H1 (cell line): ENCODE measurements at regions not wholly inside any gene's neighbourhood (a gene's known extent, or its start where the extent isn't known, plus 50 kb on each side); places are given as distances from the start of the nearest gene placed in this dataset.

Experiments used
- CTCF ChIA-PET: fragments of 300-600 bp; sonication (Branson Sonifier 250); formaldehyde crosslinking; loops from one replicate; lab custom pipeline; 2021; ENCODE audit not compliant: partially characterized antibody; lab: Charles Lee
- POLR2A ChIA-PET: fragments of 300-600 bp; sonication (Branson Sonifier 250); formaldehyde crosslinking; loops from one replicate; lab custom pipeline; 2021; ENCODE audit warnings: inconsistent platforms; ENCODE audit not compliant: partially characterized antibody; lab: Charles Lee
- DNase-seq, 2 experiments: peaks; one replicate each; pipeline versions ENCODE4 v3.0.0 to v3.0.0-alpha.2; 2010 to 2022; ENCODE audit warnings: low spot score in 2 of 2, low read depth in 1 of 2, mixed read lengths in 1 of 2
- FAIRE-seq: peaks from 2 replicates; lab custom pipeline; 2011; peaks lifted over from hg19 to GRCh38; lab: Jason Lieb, UNC
- H2AFZ ChIP-seq: 2 replicates; pipeline ENCODE4 v1.8.1; 2012; ENCODE audit warnings: low read length, inconsistent platforms
- H2AK5ac ChIP-seq: 2 replicates; pipeline ENCODE4 v1.6.1; 2013; ENCODE audit warnings: low read depth, low read length
- H2BK120ac ChIP-seq: replicated peaks from 2 replicates; pipeline ENCODE3; 2013; ENCODE audit warnings: low read depth, low read length, inconsistent platforms
- H2BK12ac ChIP-seq: 2 replicates; pipeline ENCODE4 v1.6.1; 2013; ENCODE audit warnings: low read depth, low read length
- H2BK15ac ChIP-seq: 2 replicates; pipeline ENCODE4 v1.6.1; 2013; ENCODE audit warnings: low read length
- H2BK20ac ChIP-seq: 2 replicates; pipeline ENCODE4 v1.6.1; 2013; ENCODE audit warnings: low read length
- H2BK5ac ChIP-seq: 2 replicates; pipeline ENCODE4 v1.6.1; 2013; ENCODE audit warnings: low read depth, low read length
- H3K14ac ChIP-seq: 2 replicates; pipeline ENCODE4 v1.6.1; 2013; ENCODE audit warnings: inconsistent platforms; ENCODE audit not compliant: insufficient read length
- H3K18ac ChIP-seq: 2 replicates; pipeline ENCODE4 v1.6.1; 2013; ENCODE audit warnings: low read length; ENCODE audit errors: extremely low read depth
- H3K23ac ChIP-seq: 2 replicates; pipeline ENCODE4 v1.6.1; 2013; ENCODE audit warnings: inconsistent platforms; ENCODE audit not compliant: insufficient read length
- H3K23me2 ChIP-seq: 2 replicates; pipeline ENCODE4 v1.6.1; 2013; ENCODE audit warnings: low read depth, low read length
- H3K27ac ChIP-seq: 2 replicates; pipeline ENCODE4 v1.6.1; 2011; ENCODE audit warnings: low read depth, low read length, inconsistent platforms
- H3K27me3 ChIP-seq, 4 experiments: replicated peaks in 1 of 4; 1 replicate in 1 of 4; 2 replicates in 3 of 4; pipeline versions ENCODE4 v1.6.1 to v1.8.1; 2011 to 2013; ENCODE audit warnings: low read length in 3 of 4, mild to moderate bottlenecking in 3 of 4, inconsistent platforms in 2 of 4, mixed read lengths in 2 of 4, moderate library complexity in 1 of 4; ENCODE audit not compliant: control insufficient read depth in 3 of 4, insufficient read depth in 3 of 4; ENCODE audit errors: extremely low read depth in 1 of 4
- H3K36me3 ChIP-seq, 4 experiments: 2 replicates each; pipeline versions ENCODE4 v1.6.1 to v1.8.1; 2011 to 2013; ENCODE audit warnings: mild to moderate bottlenecking in 4 of 4, low read length in 3 of 4, moderate library complexity in 2 of 4, control low read depth in 1 of 4, inconsistent platforms in 1 of 4; ENCODE audit not compliant: insufficient read depth in 4 of 4, control insufficient read depth in 2 of 4
- H3K4ac ChIP-seq: replicated peaks from 2 replicates; pipeline ENCODE3; 2013; ENCODE audit warnings: low read length, low read depth, mixed read lengths, inconsistent platforms; ENCODE audit not compliant: insufficient read length
- H3K4me1 ChIP-seq, 4 experiments: replicated peaks in 1 of 4; 1 replicate in 1 of 4; 2 replicates in 3 of 4; pipeline versions ENCODE4 v1.6.1 to v1.8.1; 2011 to 2013; ENCODE audit warnings: low read length in 3 of 4, inconsistent platforms in 2 of 4, mixed read lengths in 1 of 4; ENCODE audit not compliant: insufficient read depth in 4 of 4, control insufficient read depth in 3 of 4
- H3K4me2 ChIP-seq, 2 experiments: 2 replicates each; pipeline versions ENCODE4 v1.6.1 to v1.8.1; 2011 to 2013; ENCODE audit warnings: low read depth in 2 of 2, low read length in 2 of 2, control low read depth in 1 of 2, inconsistent platforms in 1 of 2, mild to moderate bottlenecking in 1 of 2; ENCODE audit not compliant: insufficient read depth in 1 of 2
- H3K4me3 ChIP-seq, 4 experiments: fragments of 200-600, 300-600 bp in 1 of 4; sonication (generic), shearing (Covaris generic), sonication (Bioruptor Twin) in 1 of 4; 2 replicates each; pipeline versions ENCODE4 v1.5.1 to v1.8.1; 2011 to 2016; ENCODE audit warnings: low read length in 4 of 4, low read depth in 3 of 4, control low read depth in 2 of 4, inconsistent platforms in 2 of 4, mild to moderate bottlenecking in 2 of 4, mixed read lengths in 1 of 4, moderate library complexity in 1 of 4; ENCODE audit not compliant: insufficient read depth in 2 of 4; ENCODE audit errors: extremely low read depth in 1 of 4
- H3K56ac ChIP-seq: replicated peaks from 2 replicates; pipeline ENCODE3; 2013; ENCODE audit warnings: low read depth, mild to moderate bottlenecking, mixed read lengths, low read length, inconsistent platforms; ENCODE audit not compliant: insufficient read length
- H3K79me1 ChIP-seq: 2 replicates; pipeline ENCODE4 v1.6.1; 2013; ENCODE audit warnings: low read depth, low read length, control low read depth
- H3K79me2 ChIP-seq, 2 experiments: 2 replicates each; pipeline versions ENCODE4 v1.6.1 to v1.8.1; 2012 to 2013; ENCODE audit warnings: low read length in 2 of 2, mild to moderate bottlenecking in 2 of 2, inconsistent platforms in 1 of 2; ENCODE audit not compliant: insufficient read depth in 2 of 2, control insufficient read depth in 1 of 2
- H3K9ac ChIP-seq, 4 experiments: replicated peaks in 1 of 4; 1 replicate in 1 of 4; 2 replicates in 3 of 4; pipeline versions ENCODE4 v1.6.1 to v1.8.1; 2011 to 2013; ENCODE audit warnings: low read depth in 3 of 4, low read length in 3 of 4, control low read depth in 2 of 4, mild to moderate bottlenecking in 2 of 4, moderate library complexity in 2 of 4, inconsistent platforms in 1 of 4; ENCODE audit errors: extremely low read depth in 1 of 4
- H3K9me3 ChIP-seq, 2 experiments: 2 replicates each; pipeline versions ENCODE4 v1.6.1 to v1.8.1; 2012 to 2013; ENCODE audit warnings: mild to moderate bottlenecking in 2 of 2, moderate library complexity in 2 of 2, control low read depth in 1 of 2, inconsistent platforms in 1 of 2, low read depth in 1 of 2, low read length in 1 of 2, mixed read lengths in 1 of 2; ENCODE audit not compliant: insufficient read depth in 2 of 2
- H4K20me1 ChIP-seq, 2 experiments: replicated peaks in 1 of 2; 2 replicates each; pipeline versions ENCODE3 to v1.8.1; 2011 to 2013; ENCODE audit warnings: inconsistent platforms in 2 of 2, low read length in 2 of 2, mild to moderate bottlenecking in 1 of 2; ENCODE audit not compliant: insufficient read depth in 2 of 2, control insufficient read depth in 1 of 2
- H4K5ac ChIP-seq: 2 replicates; pipeline ENCODE4 v1.6.1; 2013; ENCODE audit warnings: low read length, low read depth, mixed read lengths, inconsistent platforms; ENCODE audit not compliant: insufficient read length
- H4K8ac ChIP-seq: 2 replicates; pipeline ENCODE4 v1.8.0; 2013; ENCODE audit warnings: mild to moderate bottlenecking, moderate library complexity, low read length, inconsistent platforms; ENCODE audit not compliant: insufficient read depth; ENCODE audit errors: extremely low read depth
- H4K91ac ChIP-seq: replicated peaks from 2 replicates; pipeline ENCODE3; 2013; ENCODE audit warnings: low read length, mixed read lengths, inconsistent platforms; ENCODE audit not compliant: insufficient read length
- BACH1 ChIP-seq: IDR thresholded peaks from 2 replicates; pipeline ENCODE4 v1.6.1; 2012; ENCODE audit warnings: low read length, improper control_type of control experiment
- CREB1 ChIP-seq: IDR thresholded peaks from 2 replicates; pipeline ENCODE4 v1.6.1; 2012; ENCODE audit warnings: inconsistent platforms
- KDM1A ChIP-seq: fragments of 200-600, 300-600 bp; sonication (generic); IDR thresholded peaks from 2 replicates; pipeline ENCODE4 v1.7.1; 2016; ENCODE audit warnings: mild to moderate bottlenecking, low read length, borderline replicate concordance
- MAFK ChIP-seq: IDR thresholded peaks from 2 replicates; pipeline ENCODE4 v1.6.1; 2012; ENCODE audit warnings: low read depth, mild to moderate bottlenecking, improper control_type of control experiment, low read length
- POLR2A ChIP-seq, 2 experiments: IDR thresholded peaks; 1 replicate in 1 of 2; 2 replicates in 1 of 2; pipeline ENCODE4 v1.6.1; 2011; ENCODE audit warnings: low read depth in 2 of 2, low read length in 2 of 2, mild to moderate bottlenecking in 2 of 2; ENCODE audit errors: control extremely low read depth in 1 of 2
- WGBS, 2 experiments: shearing (Covaris generic) in 1 of 2; methylation state at CpG; one replicate each; pipeline versions ENCODE4 v1.1.6 to v1.1.7; 2013 to 2015; ENCODE audit warnings: low lambda C conversion rate in 2 of 2, mixed read lengths in 2 of 2, inconsistent platforms in 1 of 2, low coverage in 1 of 2, missing lambda C conversion rate in 1 of 2; ENCODE audit not compliant: insufficient replicate concordance in 2 of 2, insufficient coverage in 1 of 2, insufficient read length in 1 of 2; ENCODE audit errors: extremely low coverage in 1 of 2, missing lambda C conversion rate in 1 of 2; 5-methylcytosine and 5-hydroxymethylcytosine counted together

DNA sequence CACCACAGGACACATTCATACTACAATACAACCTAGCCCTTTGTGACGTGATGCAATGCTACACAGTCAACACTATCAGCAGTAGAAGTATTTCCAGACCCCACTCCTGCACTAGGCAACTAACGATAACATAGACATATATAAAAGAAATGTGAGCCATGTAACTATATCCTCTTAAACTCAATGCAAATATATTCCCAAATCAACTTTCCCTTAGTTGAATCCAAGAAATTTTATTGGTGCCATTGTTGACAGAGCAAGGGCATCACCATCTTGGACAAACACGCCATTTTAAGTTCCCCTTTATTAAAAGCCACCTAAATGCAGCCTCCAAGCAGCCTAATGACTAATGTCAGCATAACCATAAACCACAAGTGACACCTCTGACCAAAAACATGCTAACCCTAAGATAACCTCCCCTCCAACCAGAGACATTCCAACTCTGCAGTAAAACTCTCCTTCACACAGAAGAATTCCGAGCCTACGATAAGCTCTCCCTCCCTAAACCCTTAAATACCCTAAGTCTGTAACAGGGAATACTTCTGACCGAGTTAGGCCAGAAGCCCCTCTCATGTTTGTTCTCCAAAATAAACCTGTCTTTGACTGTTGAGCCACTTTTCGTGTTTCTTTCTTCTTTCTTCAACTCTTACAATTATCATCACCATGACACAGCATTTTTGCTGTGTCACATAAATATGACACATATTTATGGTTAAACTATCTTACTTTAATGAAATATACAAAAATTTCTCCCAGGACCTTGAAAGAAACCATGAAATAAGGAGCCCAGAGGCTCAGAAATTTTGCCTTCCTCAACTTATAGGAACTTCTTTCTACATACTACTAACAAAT, 1497.8 kb downstream of the EFNA5 start:
- no peak overlapping the region for H3K56ac ChIP-seq
- no peaks in the 10 kb centered on the region for H3K4me1 ChIP-seq
- POLR2A ChIA-PET, result no interaction called here
- no peak overlapping the region for H3K4me2 ChIP-seq
- CTCF ChIA-PET, result no interaction called here
- H4K91ac ChIP-seq, result no peak overlapping the region
- no peak overlapping the region for H4K8ac ChIP-seq
- no peak overlapping the region for H2AK5ac ChIP-seq
- no peak overlapping the region for H3K9ac ChIP-seq
- WGBS, 2 experiments, result 94% methylated on average over 7 of the region's 7 CpGs; no CpG with 5 or more reads in 1 of the 2 experiments
- H3K79me2 ChIP-seq, result no peaks in the 10 kb centered on the region
- no peak overlapping the region for H2BK5ac ChIP-seq
- H3K36me3 ChIP-seq, result no peaks in the 10 kb centered on the region
- no peak overlapping the region for H2BK12ac ChIP-seq
- peaks cover 3 to 9% of the 10 kb centered on the region in 2 experiments; a peak in 3 of 4 replicates for H3K9me3 ChIP-seq
- FAIRE-seq (no peak), DNase-seq (no peak)
- no peak overlapping the region for H3K4ac ChIP-seq
- H3K23ac ChIP-seq, result no peak overlapping the region
- H3K79me1 ChIP-seq, result no peaks in the 10 kb centered on the region
- H2BK120ac ChIP-seq, result no peak overlapping the region
- H3K23me2 ChIP-seq, result no peaks in the 10 kb centered on the region
- TF ChIP-seq CREB1 (no peak), BACH1 (peak; percentile 47; the same call in 1 of the 2 replicates), MAFK (0 out of 2 replicates have a peak, but pooled peaks have one; percentile 16), POLR2A (IDR thresholded peaks at IDR 0.05; ENCODE audit: control extremely low read depth in 1 of 2, low read depth in 2 of 2, low read length in 2 of 2) (no peak), KDM1A (0 out of 2 replicates have a peak, but pooled peaks have one; percentile 20)
- TF ChIP-seq, all 59 proteins: peak for 3
- no peak overlapping the region for H2BK15ac ChIP-seq
- H3K18ac ChIP-seq, result no peak overlapping the region
- no peak overlapping the region for H3K14ac ChIP-seq
- no peaks in the 10 kb centered on the region for H4K20me1 ChIP-seq
- no peaks in the 10 kb centered on the region for H3K27me3 ChIP-seq
- no peak overlapping the region for H2AFZ ChIP-seq
- no peak overlapping the region for H2BK20ac ChIP-seq
- no peak overlapping the region for H3K4me3 ChIP-seq
- H3K27ac ChIP-seq, result no peak overlapping the region
- no peak overlapping the region for H4K5ac ChIP-seq
